ENCODE measurements at regions not wholly inside any gene's neighbourhood (a gene's known extent, or its start where the extent isn't known, plus 50 kb on each side); places are given as distances from the start of the nearest gene placed in this dataset.

GRCh38 chr2:117411983-117412382 is 402.5 kb upstream of the DDX18 start:
- no peak overlapping the region for H3K9ac ChIP-seq (ENCODE audit: insufficient read depth, low read length)
- no peak overlapping the region for H3K4me2 ChIP-seq (ENCODE audit: extremely low read depth, insufficient read depth, low read length)
- no peak for TF ChIP-seq EZH2 (IDR thresholded peaks at IDR 0.05; ENCODE audit: low read length, missing control alignments)
- no peak for TF ChIP-seq CTCF (conservative IDR thresholded peaks at IDR 0.05 in 1 of 2, IDR thresholded peaks at IDR 0.05 in 1 of 2; ENCODE audit: low read depth in 1 of 2, low read length in 2 of 2)
- no peaks in the 10 kb centered on the region for H3K4me1 ChIP-seq (ENCODE audit: control insufficient read depth, extremely low read depth, insufficient read depth, low read length)
- H2AFZ ChIP-seq (ENCODE audit: low read length): no peak overlapping the region
- no peaks in the 10 kb centered on the region for H4K20me1 ChIP-seq (ENCODE audit: control insufficient read depth, extremely low read depth, insufficient read depth, low read length)
- H3K79me2 ChIP-seq (ENCODE audit: control insufficient read depth, insufficient read depth, low read length): no peaks in the 10 kb centered on the region
- H3K4me3 ChIP-seq (replicated peaks in 1 of 4; ENCODE audit: control extremely low read depth in 1 of 4, insufficient read depth in 1 of 4, low read depth in 3 of 4, low read length in 4 of 4): no peak overlapping the region
- no peaks in the 10 kb centered on the region for H3K27me3 ChIP-seq (ENCODE audit: control insufficient read depth, insufficient read depth, low read length)
- H3K36me3 ChIP-seq (ENCODE audit: control insufficient read depth, insufficient read depth, low read length): no peaks in the 10 kb centered on the region
- no peak for DNase-seq (ENCODE audit: low read depth in 2 of 2)
- H3K9me3 ChIP-seq (ENCODE audit: control insufficient read depth, insufficient read depth, low read depth, low read length): no peaks in the 10 kb centered on the region
- H3K27ac ChIP-seq (ENCODE audit: insufficient read depth, low read length): no peak overlapping the region

- Histone ChIP-seq H2AFZ (ENCODE audit: low read length) (no peak overlapping the region), H3K9me3 (ENCODE audit: control insufficient read depth, insufficient read depth, low read depth, low read length) (no peaks in the 10 kb centered on the region), H4K20me1 (ENCODE audit: control insufficient read depth, extremely low read depth, insufficient read depth, low read length) (no peaks in the 10 kb centered on the region), H3K27ac (ENCODE audit: insufficient read depth, low read length) (no peak overlapping the region), H3K4me1 (ENCODE audit: control insufficient read depth, extremely low read depth, insufficient read depth, low read length) (no peaks in the 10 kb centered on the region), H3K36me3 (ENCODE audit: control insufficient read depth, insufficient read depth, low read length) (no peaks in the 10 kb centered on the region), H3K79me2 (ENCODE audit: control insufficient read depth, insufficient read depth, low read length) (no peaks in the 10 kb centered on the region), H3K4me3 (replicated peaks in 1 of 4; ENCODE audit: control extremely low read depth in 1 of 4, insufficient read depth in 1 of 4, low read depth in 3 of 4, low read length in 4 of 4) (no peak overlapping the region), H3K9ac (ENCODE audit: insufficient read depth, low read length) (no peak overlapping the region), H3K27me3 (ENCODE audit: control insufficient read depth, insufficient read depth, low read length) (no peaks in the 10 kb centered on the region), H3K4me2 (ENCODE audit: extremely low read depth, insufficient read depth, low read length) (no peak overlapping the region)
- TF ChIP-seq EZH2 (IDR thresholded peaks at IDR 0.05; ENCODE audit: low read length, missing control alignments) (no peak), CTCF (conservative IDR thresholded peaks at IDR 0.05 in 1 of 2, IDR thresholded peaks at IDR 0.05 in 1 of 2; ENCODE audit: low read depth in 1 of 2, low read length in 2 of 2) (no peak)
- no peak for DNase-seq (ENCODE audit: low read depth in 2 of 2)
Observed at GRCh38 chr2:117432746-117433145, 381.7 kb upstream of the DDX18 start.

GRCh38 chr2:117436697-117437096 is 377.8 kb upstream of the DDX18 start:
- TF ChIP-seq EZH2 (IDR thresholded peaks at IDR 0.05; ENCODE audit: low read length, missing control alignments) (no peak), CTCF (conservative IDR thresholded peaks at IDR 0.05 in 1 of 2, IDR thresholded peaks at IDR 0.05 in 1 of 2; ENCODE audit: low read depth in 1 of 2, low read length in 2 of 2) (no peak)
- no peaks in the 10 kb centered on the region for H4K20me1 ChIP-seq (ENCODE audit: control insufficient read depth, extremely low read depth, insufficient read depth, low read length)

More at GRCh38 chr2:117436697-117437096, 377.8 kb upstream of the DDX18 start:
- Histone ChIP-seq H3K4me2 (ENCODE audit: extremely low read depth, insufficient read depth, low read length) (no peak overlapping the region), H3K79me2 (ENCODE audit: control insufficient read depth, insufficient read depth, low read length) (no peaks in the 10 kb centered on the region), H3K4me1 (ENCODE audit: control insufficient read depth, extremely low read depth, insufficient read depth, low read length) (no peaks in the 10 kb centered on the region), H3K36me3 (ENCODE audit: control insufficient read depth, insufficient read depth, low read length) (no peaks in the 10 kb centered on the region), H3K4me3 (replicated peaks in 1 of 4; ENCODE audit: control extremely low read depth in 1 of 4, insufficient read depth in 1 of 4, low read depth in 3 of 4, low read length in 4 of 4) (no peak overlapping the region), H3K9me3 (ENCODE audit: control insufficient read depth, insufficient read depth, low read depth, low read length) (no peaks in the 10 kb centered on the region), H3K9ac (ENCODE audit: insufficient read depth, low read length) (no peak overlapping the region), H3K27me3 (ENCODE audit: control insufficient read depth, insufficient read depth, low read length) (no peaks in the 10 kb centered on the region), H2AFZ (ENCODE audit: low read length) (no peak overlapping the region), H3K27ac (ENCODE audit: insufficient read depth, low read length) (no peak overlapping the region)
- DNase-seq (ENCODE audit: low read depth in 2 of 2): no peak

Measured in fibroblast of lung (primary cell).